NCI-H146 treated with DMSO at 0.1 percent for 48 hours (cell line): ENCODE measurements at regions not wholly inside any gene's neighbourhood (a gene's known extent, or its start where the extent isn't known, plus 50 kb on each side); places are given as distances from the start of the nearest gene placed in this dataset.
A peak's percentile ranks its signal among the peaks of the same experiment; 100 is the strongest.

Experiments
- DNase-seq: peaks from one replicate; lab custom pipeline; 2025; ENCODE audit not compliant: unreplicated experiment; lab: John Stamatoyannopoulos, UW

DNA sequence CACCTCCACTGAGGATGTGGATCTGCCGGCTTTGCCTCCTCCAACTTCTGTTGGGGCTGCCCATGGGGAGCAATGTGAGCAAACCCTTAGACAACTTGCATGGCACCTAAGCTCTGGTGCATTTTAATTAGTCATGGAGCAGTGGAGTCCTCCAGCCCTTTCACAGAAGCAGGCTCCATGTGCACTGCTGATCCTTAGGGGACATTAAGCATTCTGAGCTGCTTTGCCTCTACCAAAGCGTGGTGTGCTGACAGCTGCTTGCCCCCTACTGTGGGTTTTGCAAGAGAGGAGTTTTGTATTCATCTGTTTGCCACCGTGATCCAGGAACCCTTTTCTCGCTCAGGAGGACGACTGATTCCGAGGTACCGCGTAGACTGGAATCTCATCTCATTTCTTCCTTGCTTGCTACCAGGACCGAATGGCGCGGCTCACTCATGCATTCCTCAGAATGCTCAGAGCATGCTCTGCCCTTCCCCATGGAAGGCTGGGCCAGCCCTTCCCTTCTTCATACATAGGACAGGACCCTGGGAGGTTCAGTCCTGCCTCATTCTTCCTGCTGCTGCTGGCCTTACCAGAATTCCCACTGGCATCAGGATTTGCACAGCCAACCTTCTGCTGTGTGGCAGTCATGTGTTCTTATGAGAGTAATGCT lies 432.5 kb downstream of the GADD45G start:
- peak; percentile 45 for DNase-seq

DNA sequence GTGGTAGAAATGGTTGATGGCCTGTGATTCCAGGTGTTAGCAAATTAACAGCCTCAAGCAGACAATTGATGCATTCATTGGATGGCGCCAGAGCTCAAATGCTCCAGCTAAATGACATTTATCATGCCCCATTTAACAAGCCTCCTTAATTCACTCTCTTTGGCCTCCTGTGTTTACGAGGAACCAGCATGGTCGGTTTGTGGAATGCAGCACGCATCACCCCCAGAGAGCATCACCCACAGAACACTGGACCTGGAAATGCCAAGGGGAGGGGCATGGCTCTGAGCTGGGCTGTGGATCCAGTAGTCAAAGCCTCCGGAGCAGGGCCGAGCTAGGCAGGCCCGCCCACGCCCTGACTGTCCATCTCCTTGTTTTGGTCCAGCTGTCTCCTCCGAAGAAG lies 434.0 kb downstream of the GADD45G start:
- peak; percentile 95 for DNase-seq

DNA sequence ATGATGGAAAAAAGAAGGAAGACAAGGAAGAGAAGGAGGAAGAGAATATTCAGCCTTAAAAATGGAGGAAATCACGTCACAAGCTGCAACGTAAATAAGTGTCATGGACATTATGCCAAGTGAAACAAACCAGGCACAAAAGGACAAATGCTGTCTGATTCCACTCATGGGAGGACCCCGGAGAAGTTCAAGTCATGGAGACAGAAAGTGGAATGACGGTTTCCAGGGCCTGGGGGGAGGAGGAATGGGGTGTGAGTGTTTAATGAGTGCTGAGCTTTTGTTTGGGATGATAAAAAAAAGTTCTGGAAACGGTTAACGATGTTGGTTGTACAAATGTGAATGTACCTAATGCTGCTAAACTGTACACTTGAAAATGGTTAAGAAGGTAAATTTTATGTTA lies 439.5 kb downstream of the GADD45G start:
- peak; percentile 87 for DNase-seq

DNA sequence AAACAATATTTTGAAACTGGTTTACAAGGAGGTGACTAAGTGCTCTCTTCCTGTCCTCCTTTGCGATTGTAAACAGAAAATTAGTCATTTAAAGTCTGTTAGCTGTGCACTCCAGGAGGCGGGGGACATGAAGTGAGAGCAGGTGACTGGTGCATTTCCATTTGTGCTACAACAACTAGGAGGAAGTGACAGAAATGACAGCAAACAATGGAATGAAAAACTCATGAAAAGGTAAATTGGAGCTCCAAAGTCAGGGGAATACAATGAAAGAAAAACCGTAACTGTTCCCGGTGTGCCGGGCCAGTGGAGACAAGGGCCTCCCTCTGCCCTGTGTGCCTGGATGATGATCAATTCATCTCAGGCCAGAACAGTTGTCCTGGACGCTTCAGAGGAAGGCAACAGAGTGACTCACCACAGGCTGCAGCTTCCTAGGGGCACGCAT lies 439.9 kb downstream of the GADD45G start:
- peak; percentile 97 for DNase-seq

DNA sequence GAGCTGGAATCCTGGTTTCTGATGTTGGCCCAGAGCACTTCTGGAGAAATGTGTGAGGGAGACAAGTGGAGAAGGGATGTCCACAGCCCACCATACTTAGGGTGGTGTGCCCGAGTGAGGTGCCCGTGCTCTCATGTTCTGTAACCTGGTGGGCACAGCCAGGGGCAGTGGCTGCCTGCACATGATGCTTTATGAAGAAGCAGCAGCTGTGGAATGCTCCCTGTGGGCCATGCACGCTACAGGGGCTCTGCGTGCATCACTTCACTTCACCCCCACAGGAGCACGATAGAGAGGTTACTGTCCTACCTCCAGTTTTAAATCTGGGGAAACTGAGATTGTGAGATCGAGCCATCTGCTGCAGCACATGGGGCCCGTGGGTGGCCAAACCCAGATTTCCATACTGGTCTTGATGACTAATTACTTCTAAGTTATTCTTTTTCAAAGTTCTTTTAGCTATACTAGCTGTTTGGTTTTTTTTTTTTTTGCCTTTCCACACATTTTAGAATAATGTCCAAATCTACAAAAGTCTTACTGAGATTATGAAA lies 441.6 kb downstream of the GADD45G start:
- no peak for DNase-seq

DNA sequence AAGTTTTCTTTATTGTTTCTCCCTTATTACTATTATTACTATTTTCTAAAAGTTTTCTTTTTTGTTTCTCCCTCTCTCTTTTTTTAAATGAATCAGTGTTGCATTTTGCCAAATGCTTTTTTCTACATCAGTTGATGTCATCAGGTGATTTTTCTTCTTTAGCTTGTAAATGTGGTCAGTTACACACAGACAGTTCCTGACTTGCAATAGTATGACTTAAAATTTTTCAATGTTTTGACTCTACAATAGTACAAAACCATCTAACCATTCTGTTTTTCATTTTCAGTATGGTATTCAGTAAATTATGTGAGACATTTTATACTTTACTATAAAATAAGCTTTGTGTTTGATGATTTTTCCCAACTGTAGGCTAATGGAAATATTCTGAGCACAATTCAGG lies 443.0 kb downstream of the GADD45G start:
- no peak for DNase-seq

DNA sequence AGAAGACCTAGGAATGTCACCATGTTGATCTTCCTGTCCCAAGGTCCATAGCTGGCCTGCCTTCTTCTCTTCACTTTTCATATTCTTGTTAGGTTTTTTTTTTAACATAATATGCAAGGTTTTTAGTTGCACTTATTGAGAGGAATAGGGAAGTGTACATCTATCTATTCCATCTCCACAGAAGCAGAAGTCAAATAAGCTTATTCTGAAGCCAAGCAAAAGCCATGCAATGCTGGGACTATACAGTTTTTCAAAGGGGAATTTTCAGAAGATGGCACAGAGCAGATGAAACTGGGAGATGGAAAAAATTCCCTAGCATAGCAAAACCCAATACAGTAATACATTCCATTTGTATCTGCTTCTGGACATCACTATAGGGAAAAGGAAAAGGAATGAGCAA lies 447.6 kb downstream of the GADD45G start:
- DNase-seq: no peak

DNA sequence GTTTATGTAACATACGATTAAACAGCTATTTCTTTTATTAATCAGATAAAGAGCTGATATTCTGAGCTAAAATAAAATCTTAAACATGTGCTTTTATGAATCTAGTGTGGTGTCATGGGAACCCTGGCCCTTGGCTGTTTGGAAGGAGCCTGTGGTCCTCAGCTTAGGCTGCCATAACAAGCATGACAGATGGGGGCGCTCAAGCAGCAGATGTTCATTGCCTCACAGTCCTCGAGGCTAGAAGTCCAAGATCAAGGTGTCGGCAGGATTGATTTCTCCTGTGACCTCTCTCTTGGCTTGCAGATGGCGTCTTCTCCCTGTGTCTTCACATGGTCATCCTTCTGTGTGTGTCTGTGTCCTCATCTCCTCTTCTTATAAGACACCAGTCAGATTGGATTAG lies 448.2 kb downstream of the GADD45G start:
- DNase-seq: no peak

DNA sequence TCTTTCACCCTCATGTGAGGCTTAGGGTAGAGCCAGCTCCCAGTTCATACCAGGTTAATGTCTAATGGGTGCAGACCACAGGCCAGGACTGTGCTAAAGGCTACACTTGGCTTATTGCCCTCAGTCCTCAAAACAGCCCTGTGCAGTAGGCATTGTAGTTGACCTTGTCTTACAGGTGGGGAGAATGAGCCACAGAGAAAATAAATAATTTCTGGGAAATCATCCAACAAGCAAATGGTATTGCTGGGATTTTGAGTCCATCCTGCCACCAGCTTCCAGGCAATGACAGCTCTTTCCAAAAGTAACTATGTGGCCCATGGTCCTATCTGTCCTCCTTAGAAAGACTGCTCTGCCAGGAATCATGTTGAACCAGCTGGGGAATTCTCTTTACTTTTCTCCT lies 450.0 kb downstream of the GADD45G start:
- no peak for DNase-seq

DNA sequence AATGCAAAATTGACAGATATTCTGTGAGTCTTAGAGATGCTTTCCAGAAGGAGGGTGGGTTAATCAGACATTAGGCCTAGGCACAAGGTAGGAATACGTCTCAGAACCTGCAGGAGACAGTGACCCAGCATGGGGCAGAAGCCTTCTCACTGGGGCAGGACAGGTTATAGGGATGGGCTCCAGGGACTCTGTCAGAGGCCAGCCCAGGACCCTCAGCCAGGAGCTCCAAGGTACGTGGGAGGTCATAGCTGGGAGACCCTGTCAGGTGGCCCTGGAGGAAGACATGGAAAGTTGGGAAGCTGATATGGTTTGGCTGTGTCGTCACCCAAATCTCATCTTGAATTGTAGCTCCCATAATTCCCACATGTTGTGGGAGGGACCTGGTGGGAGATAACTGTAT lies 450.4 kb downstream of the GADD45G start:
- DNase-seq: no peak

DNA sequence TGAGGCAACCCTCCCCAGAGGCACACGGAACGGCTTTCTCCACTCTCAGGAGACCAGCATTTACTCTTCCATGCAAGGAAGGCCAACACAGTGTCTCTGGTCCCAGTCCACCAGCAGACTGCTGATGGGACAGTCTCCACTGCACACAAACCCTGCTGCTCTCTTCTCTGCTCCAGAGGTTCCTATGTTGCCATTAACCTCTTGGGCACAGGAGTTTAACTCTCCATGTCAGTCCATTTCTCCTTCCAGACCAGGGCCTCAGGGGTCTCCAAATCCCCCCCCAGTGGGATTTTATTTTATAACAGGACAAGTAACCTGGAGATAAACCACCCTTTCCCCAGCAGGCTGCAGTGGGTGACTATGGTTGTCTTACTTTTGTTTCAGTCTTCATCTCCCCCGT lies 452.5 kb downstream of the GADD45G start:
- no peak for DNase-seq

DNA sequence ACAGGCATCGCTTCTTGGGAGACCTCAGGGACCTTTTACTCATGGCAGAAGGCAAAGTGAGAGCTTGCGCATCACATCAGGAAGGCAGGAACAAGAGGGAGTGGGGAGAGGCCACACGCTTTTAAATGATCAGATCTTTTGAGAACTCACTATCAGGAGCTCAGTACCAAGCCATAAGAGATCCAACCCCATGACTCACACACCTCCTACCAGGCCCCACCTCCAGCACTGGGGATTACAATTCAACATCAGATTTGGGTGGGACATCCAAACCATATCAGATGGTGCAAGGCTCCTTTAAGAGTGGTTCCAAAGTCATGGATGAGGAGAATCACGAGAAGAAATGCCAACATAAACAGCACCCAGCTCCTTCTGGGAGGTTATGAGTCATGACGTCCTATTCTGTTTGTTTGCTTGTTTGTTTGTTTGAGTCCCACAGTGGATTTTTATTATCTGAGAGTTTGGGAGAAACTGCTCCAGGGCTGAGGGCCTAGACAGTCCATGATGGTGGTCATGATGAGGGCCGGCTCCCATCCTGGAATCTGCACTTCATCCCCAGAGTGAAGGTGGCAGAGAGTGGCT lies 453.5 kb downstream of the GADD45G start:
- no peak for DNase-seq

DNA sequence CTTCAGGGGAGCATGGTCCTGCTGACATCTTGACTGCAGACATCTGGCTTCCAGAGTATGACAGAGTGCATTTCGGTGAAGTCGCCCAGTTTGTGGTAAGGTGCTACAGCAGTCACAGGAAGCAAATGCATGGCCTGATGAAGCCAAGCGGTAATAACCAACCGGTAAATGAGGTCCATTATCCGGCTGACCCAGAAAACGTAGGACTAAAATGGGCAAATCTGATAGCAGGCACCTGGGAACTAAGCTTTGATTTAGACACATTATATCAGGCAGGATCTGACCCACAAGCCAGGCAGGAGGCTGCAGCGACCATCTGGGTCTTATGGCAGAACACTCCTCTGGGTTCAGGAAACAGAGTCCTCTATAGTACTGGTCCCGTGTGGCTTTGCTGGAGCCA lies 454.6 kb downstream of the GADD45G start:
- DNase-seq: no peak

DNA sequence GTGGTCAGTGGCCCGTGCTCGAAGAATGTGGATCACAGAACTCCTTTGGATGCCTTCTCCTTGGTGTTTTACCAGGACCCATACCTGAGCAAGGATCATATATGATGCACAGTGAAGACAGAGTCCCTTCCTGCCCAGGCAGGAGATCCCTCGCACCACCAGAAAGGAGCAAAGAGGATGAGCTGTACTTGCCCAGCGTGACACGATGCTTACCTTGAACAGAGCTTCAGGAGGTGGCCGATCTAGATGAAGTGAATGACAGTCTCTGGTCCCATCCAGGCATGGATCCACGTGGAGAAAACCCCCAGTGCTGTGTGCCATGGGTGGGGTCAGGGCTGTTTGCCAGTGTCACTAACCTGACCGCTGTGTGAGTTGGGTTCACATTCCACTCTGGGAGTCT lies 455.4 kb downstream of the GADD45G start:
- DNase-seq: no peak

DNA sequence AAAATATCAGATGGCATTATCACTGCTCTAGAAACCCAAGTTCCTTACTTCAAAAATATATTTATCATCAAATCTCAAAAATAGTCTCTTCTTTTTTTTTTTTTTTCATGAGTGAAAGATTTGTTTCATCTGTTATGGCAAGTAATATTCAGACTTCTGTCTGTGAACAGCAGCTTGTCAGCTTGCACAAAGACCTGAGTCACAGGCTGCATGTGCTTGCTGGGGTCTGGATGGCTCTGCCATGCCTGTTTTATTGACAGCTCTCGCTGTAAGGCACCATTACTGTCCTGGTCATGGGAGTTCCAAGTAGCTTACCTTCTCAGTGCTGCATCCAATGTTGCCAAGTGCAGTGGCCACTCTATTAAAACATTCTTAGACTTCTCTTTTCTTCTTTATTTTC lies 456.4 kb downstream of the GADD45G start:
- no peak for DNase-seq

DNA sequence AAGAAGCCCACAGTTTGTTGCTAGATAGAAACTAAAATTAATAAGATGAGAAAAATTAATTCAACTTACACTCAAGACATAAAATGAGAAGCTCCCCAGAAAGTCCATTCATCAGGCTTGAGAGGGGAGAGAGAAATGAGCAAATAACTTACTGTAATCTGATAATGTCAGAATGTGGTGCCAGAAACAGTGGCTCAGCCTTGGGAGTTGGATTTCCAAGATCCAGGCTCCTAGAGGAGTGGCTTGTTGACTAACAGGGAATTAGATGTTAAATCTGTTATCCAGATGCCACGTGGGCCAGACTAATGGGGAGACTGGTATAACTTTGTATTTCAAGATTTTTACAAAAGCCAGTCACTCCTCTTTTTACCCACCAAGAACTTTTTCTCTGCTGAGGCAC lies 458.2 kb downstream of the GADD45G start:
- DNase-seq: no peak

DNA sequence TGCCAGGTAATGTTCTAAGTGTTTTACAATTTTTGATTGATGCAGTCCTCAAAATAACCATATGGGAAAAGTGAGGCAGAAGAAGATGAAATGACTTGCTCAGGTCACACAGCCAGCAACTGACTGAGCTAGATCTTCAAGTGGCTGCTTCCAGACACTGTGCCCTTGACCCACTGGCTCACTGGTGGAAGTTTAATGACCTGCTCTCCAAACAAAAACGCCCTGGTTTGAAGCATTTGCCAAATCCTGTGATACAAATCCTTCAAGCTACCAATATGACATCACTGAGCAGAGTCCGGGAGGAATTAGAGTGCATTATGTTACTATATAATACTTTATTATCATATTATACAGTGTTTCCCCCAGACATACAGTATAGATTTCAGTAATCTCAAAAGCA lies 459.4 kb downstream of the GADD45G start:
- DNase-seq: no peak

DNA sequence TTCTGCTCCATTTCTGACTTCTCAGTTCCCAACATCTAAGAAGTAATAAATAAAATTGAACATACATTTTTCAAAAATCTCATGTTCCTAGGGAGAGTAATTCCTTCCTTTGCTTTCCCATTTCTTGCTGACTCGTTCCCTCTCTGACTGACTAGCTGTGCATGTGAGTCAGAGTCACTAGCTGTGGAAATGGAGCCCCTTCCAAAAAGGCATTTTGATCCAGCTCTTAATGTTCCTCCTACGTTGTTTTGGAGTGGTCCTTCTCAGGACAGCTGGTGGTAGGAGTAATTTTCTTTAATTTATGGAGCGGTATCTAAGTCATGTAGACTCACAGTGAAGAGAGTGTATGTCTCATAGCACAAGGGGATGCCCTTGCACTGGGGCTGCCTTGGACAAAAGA lies 460.2 kb downstream of the GADD45G start:
- no peak for DNase-seq

DNA sequence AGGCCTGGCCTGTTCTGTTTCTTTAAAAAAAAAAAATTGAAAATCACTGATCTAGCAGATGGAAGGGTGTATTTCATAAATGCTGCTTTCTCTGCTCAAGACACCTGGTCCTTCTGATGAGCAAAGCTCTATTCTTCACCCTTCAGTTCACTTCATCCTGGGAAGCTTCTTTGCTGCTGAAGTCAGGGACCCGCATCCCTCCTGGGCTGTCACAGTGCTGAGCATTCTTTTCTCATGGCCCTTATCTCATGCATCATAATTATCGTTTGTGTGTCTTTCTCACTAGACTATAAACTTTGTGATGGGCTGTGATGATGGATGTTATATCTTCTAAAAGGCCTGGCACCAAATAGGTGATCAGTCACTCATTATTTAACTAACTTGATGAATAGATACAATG lies 461.0 kb downstream of the GADD45G start:
- peak; percentile 26 for DNase-seq

DNA sequence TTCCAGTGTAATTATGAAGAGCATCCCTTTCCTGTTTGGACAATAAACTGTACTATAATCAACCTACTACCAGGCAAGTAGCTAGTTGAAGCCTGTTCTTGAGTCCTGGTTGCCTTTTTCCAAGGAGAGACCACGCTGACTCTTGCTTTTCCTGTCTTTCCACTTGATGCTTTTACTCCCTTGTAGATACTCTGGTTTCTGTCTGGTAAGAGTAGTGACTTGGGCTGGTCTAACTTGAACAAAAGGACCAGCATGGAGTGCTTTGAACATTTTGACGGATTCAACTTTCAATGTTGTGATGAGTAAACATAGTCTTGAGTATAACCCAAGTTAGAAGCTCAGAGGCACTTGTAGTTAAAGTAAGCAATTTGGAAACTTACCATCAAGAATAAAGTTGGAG lies 464.3 kb downstream of the GADD45G start:
- no peak for DNase-seq

DNA sequence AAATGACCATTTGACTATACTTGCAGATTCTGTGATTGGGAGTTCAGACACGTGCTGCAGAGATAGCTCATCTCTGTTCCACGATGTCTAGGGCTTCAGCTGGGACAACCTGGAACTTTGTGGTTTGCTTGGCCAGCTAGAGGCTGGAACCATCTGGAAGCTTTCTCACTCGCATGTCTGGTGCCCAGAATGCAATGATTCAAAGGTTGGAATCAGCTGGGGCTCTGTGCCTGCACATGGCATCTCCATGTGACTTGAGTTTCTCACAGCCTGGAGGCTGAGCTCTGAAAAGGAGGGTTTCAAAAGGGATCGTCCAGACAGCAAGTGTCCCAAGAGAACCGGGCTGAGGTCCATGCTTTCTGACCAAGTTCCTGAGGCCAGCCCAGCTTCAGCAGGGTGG lies 465.2 kb downstream of the GADD45G start:
- no peak for DNase-seq

DNA sequence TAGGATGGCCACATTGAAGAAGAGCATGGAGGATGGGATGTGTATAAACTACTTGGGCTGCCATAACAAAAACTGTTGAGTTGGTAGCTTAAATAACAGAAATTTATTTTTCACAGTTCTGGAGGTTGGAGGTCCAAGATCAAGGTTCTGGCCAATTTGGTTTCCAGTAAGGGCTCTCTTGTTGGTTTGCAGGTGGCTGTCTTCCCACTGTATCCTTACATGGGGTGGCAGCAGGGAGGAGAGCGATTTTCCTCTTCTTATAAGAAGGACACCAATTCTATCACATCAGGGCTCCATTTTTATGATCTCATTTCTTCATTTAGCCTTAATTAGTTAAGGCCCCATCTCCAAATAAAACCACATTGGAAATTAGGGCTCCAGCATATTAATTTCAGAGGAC lies 465.7 kb downstream of the GADD45G start:
- no peak for DNase-seq
